IPS-NIHi11 (cell line): ENCODE measurements at regions not wholly inside any gene's neighbourhood (a gene's known extent, or its start where the extent isn't known, plus 50 kb on each side); places are given as distances from the start of the nearest gene placed in this dataset.

Experiments
- DNase-seq: peaks from one replicate; pipeline ENCODE4 v3.0.0; 2012; ENCODE audit warnings: mixed read lengths, low spot score

- no peak for DNase-seq
Observed at GRCh38 chr4:137200322-137200721, 332.0 kb downstream of the PCDH18 start.

- no peak for DNase-seq
Observed at GRCh38 chr4:137198791-137199190, 333.5 kb downstream of the PCDH18 start.

DNA sequence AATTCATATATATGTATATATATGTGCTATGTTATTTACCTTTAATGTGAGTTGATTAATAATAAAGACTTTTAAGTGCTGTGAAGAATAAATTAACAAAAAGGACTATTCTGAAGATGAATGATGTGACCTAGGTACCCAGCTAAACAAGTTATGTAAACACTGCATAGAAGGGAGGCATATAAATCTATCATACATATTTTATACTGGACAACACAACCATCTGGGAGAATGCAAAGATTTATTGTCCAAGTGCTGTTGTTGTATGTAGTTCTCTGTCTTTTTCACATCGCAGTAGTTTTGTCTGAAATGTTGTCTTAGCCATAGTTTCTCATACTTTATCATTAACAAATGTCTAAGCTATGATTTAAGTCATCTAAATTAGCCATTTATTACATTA is 337.6 kb downstream of the PCDH18 start:
- DNase-seq, result no peak

GRCh38 chr4:137193564-137193963 is 338.7 kb downstream of the PCDH18 start:
- no peak for DNase-seq

DNA sequence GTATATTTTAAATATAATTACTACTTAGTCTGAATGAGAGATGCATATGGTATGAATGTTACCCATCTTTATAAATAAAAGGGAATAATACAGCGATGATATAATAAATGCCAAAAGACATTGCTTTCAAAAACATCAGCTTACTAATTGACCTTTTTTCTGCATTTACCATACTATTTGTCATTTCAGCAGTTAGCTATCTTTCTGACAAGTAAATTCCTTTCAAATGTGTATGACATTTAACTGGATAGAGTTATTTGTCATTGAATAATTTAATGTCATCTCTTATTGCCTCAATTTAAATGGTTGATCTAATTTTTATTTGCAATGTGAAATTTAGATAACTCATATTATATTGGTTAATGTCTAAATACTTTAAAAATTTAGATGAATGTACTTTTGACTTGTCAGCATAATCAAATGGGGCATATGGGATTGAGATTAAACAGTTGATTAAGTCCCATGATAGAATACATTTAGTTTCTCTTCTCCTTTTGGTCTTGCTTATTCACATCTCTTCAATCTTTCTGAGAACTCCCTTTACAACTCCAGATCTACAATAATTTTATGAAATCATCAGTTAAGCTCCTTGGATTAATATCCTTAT is 350.9 kb downstream of the PCDH18 start:
- DNase-seq, result no peak

DNA sequence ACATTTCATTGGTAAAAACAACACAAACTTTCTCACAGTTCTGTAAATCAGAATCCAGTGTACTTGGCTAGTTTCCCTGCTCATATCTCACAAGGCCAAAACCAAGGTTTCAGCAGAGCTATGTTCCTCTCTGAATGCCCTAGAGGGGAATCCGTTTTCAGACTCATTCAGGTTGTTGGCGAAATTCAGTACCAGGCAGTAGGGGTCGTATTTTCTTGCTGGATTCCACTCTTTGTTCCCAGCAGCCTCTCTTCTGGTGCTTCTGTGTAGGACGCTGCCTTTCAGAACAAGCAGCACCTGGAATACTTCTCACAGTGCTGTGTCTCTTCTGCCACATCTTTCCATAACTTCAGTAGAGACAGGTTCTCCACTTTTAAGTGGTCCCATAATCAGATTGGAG is 351.9 kb downstream of the PCDH18 start:
- DNase-seq, result peak; percentile 47

DNA sequence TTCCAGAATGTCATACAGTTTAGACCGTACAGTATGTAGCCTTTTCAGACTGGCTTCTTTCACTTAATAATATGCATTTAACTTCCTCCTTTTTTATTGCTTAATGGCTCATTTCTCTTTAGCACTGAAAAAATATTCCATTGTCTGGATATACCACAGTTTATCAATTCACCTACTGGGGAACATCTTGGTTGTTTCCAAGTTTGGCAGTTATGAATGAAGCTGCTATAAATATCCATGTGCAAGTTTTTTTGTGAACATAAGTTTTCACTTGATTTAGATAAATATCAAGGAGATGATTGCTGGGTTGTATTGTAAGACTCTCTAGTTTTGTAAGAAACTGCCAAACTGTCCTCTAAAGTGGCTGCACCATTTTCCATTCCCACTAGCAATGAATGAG is 375.5 kb downstream of the PCDH18 start:
- no peak for DNase-seq

- DNase-seq, result no peak
Observed at GRCh38 chr4:137156054-137156453, 376.2 kb downstream of the PCDH18 start.

- no peak for DNase-seq
Observed at GRCh38 chr4:137131201-137131600, 401.1 kb downstream of the PCDH18 start.

DNA sequence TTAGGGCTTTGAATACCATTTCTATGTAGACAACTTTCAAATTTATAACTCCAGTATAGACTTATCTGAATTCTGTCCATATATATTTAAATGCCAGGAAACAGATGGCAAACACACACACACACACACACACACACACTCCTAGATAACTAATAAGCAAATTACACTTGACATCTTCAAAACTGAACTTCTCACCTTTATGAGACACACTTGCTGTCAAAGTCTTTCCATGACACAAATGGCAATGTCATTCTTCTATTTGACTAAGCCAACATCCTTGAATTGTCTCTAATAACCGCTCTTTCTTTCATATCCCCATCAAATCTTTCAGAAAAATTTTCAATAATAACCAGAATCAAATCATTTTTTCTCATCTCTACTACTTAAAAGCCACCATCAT is 402.4 kb downstream of the PCDH18 start:
- DNase-seq, result no peak

DNA sequence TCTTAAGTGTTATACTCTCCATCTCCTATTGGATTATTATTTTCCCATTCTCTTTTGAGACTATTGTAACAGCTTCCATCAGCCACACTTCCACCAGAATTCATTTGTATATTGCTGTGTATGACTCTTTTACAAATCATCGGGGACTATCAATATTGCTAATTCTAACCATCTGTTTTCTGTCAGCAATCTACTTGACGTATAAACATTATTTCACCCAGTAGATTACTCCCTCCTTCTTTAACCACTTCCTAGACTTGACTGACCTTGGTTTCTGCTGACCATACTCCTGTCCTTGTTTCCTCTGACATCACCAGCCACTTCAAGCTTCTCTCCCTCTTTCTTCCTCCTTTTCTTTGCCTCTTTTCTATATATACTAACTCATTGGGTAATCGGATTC is 402.9 kb downstream of the PCDH18 start:
- DNase-seq, result no peak

- DNase-seq, result no peak
Observed at GRCh38 chr4:137125011-137125410, 407.3 kb downstream of the PCDH18 start.

DNA sequence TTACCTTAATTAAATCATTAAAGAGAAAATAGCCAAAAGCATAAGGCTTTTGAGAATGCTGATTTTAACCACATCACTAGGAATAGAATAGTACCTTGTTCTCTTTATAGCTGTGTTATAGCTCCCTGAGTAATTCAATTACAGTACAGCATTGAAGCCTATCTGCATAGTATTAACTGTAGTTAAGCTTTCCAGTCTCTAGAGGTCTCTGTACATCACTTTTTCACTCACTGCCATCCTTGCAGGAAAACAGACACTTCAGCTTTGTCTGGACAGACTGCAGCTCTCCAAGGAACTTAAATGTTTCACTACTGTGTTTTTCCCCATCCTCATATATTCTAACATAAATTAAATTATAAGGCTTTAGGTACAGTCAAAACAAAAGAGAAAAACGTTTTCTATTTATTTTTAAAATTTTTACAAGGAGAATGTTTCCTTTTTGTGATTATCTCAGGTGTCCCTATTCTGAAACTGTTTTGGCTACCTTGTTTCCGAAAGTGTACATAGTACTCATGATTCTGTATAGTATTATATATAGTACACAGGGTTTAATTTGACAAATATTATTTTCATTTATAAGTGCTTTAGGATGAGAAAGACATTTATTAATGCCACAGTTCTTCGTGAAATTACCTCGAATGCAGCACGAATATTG is 407.9 kb downstream of the PCDH18 start:
- DNase-seq, result peak; percentile 47

DNA sequence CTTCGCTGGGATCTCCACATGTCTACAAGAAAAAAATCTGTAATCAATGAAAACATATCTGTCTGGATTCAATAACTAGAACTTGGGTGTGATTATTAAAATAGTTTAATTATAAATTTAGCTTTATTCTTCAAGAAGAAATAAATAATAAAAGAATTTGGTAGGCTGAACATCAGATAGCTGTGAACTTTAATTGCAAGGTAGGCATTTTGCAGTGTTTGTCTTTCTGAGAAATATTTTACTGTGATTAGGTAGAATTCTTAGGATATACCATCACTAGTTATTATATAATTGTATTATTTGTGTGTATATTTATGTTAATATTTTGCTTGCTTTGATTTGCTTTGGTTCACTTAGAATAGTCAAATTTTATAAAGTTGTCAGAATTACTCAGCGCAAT is 409.4 kb downstream of the PCDH18 start:
- DNase-seq, result no peak

GRCh38 chr4:137116144-137116543 is 416.1 kb downstream of the PCDH18 start:
- DNase-seq, result no peak

DNA sequence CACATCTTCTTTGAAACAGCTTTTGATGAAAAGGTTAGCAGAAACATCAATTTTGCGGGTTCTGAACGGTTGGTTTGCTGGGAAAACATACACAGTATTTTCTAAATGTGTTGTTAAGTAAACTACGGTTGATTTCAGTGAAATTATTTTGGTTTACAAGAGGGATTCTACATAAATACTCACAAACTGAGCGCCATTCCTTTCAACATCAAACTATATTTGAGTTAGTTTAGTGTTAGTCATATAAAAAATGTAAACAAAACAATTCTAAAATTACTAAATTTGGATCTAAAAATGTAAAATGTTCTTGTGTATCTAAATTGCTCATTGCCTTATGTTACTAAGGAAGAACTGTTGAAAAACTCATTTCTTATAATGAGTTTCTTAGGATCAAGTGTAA is 425.6 kb downstream of the PCDH18 start:
- no peak for DNase-seq

- no peak for DNase-seq
Observed at GRCh38 chr4:137106287-137106686, 426.0 kb downstream of the PCDH18 start.

- DNase-seq, result no peak
Observed at GRCh38 chr4:137090951-137091350, 441.3 kb downstream of the PCDH18 start.

DNA sequence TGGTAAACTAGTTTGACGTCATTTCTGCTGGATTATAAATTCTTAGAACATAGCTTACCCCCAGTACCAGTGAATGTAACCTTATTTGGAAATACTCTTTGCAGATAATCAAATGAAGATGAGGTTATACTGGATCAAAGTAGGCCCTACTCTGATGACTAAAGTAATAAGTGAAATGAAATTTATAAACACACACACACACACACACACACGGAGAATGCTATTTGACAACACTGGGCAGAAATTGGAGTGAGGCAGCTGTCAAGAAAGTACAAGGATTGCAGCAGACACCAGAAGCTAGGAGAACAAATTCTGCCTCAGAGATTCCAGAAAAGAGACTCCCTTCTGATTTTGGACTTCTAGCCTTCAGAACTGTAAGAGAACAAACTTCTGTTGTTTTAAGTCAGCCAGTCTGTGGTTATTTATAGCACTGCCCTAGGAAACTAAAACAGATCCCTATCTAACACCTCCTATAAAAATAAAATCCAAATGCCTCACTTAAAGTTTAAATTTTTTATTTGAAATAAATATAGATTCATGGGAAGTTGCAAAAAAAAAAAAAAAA is 448.6 kb downstream of the PCDH18 start:
- DNase-seq, result no peak

GRCh38 chr4:137082061-137082460 is 450.2 kb downstream of the PCDH18 start:
- DNase-seq, result no peak

DNA sequence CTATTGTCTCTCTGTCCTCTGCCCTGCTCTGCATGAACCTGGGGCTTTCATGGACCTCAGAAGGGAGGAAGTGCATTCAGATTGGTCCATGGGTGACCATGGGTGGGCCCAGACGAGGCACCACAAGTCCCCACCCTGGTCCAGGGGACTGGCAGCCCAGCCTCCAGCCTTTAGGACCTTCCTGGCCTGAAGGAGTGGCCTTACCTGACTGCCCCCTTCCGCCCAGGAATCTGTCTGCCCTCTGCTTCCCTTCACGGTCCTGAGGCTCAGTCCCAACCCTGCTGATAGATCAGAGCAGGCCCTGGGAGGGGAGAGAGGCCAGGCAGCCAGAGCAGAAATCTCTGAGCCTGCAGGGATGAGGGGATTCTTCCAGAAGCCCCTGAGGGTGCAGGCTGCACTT is 455.4 kb downstream of the PCDH18 start:
- DNase-seq, result no peak

- DNase-seq, result no peak
Observed at GRCh38 chr4:137075586-137075985, 456.7 kb downstream of the PCDH18 start.

GRCh38 chr4:137070614-137071013 is 461.7 kb downstream of the PCDH18 start:
- DNase-seq, result peak; percentile 9

GRCh38 chr4:137069473-137069872 is 462.8 kb downstream of the PCDH18 start:
- DNase-seq, result no peak
